GM19463 (cell line): ENCODE measurements at regions not wholly inside any gene's neighbourhood (a gene's known extent, or its start where the extent isn't known, plus 50 kb on each side); places are given as distances from the start of the nearest gene placed in this dataset.

Experiments
- ATAC-seq: cut with Tn5 transposase; IDR thresholded peaks from one replicate; pipeline ENCODE4 v1.9.1; 2021; ENCODE audit warnings: mild to moderate bottlenecking, moderate library complexity; ENCODE audit not compliant: unreplicated experiment

- ATAC-seq: no peak
Observed at GRCh38 chr12:82054566-82054965, 295.4 kb upstream of the PPFIA2 start.

GRCh38 chr12:82047446-82047845 is 288.3 kb upstream of the PPFIA2 start:
- ATAC-seq: no peak

DNA sequence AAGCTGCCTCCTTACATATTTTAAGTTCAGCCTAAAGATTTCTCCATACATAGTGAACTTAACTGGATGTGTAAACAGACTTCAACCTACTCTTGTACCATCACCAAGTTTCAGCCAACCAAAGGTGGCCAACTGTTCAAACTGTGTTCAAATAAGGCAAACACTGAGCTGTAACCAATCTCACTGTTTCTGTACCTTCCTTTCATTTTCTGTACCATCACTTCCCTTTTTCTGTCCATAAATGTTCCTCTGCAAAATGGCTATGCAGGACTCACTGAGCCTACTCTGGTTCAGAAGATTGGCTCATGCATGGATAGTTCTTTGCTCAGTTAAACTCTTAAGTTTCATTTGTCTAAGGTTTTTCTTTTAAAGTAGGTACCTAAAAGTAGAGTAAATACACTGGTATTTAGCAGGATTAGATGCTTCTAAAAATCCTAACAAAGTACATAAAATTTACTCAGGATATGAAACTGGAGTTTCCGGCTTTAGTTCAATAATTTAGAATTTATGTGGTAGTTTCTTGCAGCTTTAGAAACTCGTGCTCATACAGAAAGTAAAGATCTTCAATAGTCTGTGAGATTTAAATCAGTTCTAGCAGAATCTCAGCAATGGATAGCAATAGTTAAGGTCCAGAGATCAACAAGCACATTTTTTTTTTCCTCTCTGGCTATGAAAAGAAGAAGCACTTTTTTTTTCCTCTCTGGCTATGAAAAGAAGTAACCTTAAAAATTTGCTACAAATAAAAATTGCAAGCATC is 282.0 kb upstream of the PPFIA2 start:
- ATAC-seq: peak; percentile 84

- no peak for ATAC-seq
Observed at GRCh38 chr12:82034769-82035168, 275.6 kb upstream of the PPFIA2 start.

GRCh38 chr12:82029936-82030335 is 270.8 kb upstream of the PPFIA2 start:
- ATAC-seq: no peak

- no peak for ATAC-seq
Observed at GRCh38 chr12:82028772-82029171, 269.6 kb upstream of the PPFIA2 start.

DNA sequence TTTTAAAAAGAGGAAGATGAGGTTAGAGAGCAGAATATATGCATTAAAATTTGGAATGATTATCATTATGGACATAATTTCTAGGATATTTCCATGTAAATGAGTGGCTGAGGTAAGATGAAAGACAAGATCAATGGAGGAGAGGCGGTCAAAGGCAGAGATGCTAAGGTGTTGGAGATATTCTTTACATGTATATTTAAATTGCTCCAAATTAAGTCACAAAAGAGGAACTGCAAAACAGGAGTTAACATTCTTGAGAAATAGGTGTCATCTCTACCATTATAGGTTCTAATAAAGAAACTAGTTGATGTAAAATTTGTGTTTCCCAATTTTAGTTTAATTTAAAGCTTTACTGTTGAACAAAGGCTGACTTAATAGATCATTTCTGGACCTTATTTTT is 268.5 kb upstream of the PPFIA2 start:
- peak; percentile 60 for ATAC-seq

GRCh38 chr12:82025462-82025861 is 266.3 kb upstream of the PPFIA2 start:
- ATAC-seq: no peak

- no peak for ATAC-seq
Observed at GRCh38 chr12:82019533-82019932, 260.4 kb upstream of the PPFIA2 start.

DNA sequence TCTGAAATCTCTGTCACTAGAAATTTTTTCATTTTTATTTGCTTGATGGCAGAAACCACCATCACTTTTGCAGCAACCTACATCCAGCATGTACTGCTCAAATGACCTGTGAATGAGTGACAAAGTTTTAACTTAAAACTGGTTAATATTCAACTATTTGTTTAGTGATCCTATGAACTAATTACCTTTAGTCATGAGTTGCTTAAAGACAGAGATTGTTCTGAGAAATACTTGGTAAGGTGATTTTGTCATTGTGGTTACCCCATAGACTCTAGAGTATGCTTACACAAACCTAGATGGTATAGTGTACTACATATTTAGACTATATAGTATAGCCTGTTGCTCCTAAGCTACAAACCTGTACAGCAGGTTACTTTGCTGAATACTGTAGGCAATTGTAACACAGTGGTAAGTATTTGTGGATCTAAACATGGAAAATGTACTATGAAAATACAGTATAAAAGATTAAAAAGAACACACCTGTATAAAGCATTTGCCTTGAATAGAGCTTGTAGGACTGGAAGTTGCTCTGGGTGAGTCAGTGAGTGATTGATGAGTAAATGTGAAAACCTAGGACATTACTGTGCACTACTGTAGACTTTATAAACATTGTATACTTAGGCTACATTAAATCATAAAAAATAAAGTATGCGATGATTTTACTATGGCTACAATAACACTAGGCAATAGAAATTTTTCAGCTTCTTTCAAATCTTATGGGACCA is 256.6 kb upstream of the PPFIA2 start:
- ATAC-seq: peak; percentile 96

- no peak for ATAC-seq
Observed at GRCh38 chr12:82012176-82012575, 253.0 kb upstream of the PPFIA2 start.

- no peak for ATAC-seq
Observed at GRCh38 chr12:82009524-82009923, 250.4 kb upstream of the PPFIA2 start.

- no peak for ATAC-seq
Observed at GRCh38 chr12:82008251-82008650, 249.1 kb upstream of the PPFIA2 start.

DNA sequence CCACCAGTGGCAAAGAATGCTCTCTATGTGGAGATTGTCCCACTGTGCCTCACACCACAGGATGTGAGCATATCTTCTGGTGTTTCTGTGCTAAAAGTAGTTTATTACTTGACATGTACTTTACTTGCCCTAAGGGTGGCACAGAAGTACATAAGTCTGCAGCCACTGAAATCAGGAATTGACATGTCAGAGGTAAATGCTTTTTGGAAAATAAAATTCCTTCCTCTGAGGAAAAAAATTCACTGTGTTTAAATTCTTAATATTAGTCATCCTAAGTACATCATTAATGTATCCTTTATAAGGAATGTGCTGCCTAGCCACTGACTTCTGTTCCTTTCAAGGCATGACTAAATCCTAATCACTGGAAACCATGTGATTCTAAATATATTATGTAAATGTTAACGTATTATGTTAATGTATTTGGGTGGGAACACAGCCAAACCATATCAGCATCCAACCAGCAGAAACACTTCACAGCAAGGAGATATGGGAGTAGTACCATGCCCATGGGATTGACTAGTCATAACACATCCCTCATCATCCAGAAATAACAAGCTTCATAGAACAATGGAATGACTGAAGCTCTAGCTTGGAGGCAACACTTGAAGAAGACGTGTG is 239.7 kb upstream of the PPFIA2 start:
- no peak for ATAC-seq

DNA sequence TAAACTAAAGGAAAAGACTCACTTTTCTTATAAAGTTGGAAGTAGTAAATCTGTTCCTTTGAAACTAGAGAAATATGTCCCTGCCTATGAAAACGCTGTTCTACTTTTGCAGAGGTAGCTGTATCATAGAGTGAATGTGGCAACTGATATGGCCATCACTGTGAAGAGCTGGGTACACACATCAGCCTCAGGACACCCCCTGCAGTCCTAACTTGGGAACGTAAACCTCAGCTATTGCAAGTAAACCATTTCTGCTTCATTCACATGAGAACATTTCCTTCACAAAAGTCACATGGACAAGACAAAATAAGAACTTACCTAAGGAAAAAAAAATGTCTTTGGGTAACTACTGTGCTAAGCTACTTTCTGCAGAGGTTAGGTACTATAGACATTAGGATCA is 233.3 kb upstream of the PPFIA2 start:
- peak; percentile 84 for ATAC-seq

GRCh38 chr12:81991868-81992267 is 232.7 kb upstream of the PPFIA2 start:
- no peak for ATAC-seq

- ATAC-seq: no peak
Observed at GRCh38 chr12:81988362-81988761, 229.2 kb upstream of the PPFIA2 start.

- no peak for ATAC-seq
Observed at GRCh38 chr12:81987371-81987770, 228.2 kb upstream of the PPFIA2 start.

- no peak for ATAC-seq
Observed at GRCh38 chr12:81976661-81977060, 217.5 kb upstream of the PPFIA2 start.

DNA sequence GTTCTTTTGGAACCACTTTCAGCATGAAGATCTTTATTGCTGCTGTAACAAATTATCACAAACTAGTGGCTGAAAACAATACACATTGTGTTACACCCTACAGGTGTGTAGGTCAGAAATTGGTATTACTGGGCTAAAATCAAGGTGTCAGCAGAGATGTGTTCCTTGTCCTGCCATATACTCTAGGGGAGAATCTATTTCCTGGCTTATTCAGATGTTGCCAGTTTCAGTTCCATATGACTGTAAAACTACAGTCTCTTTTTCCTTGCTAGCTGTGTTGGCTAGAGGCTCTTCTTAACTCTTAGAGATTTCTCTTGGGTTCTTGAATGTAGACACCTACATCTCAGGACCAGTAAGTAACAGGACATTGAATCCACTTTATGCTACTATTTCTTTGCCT is 215.6 kb upstream of the PPFIA2 start:
- peak; percentile 80 for ATAC-seq

- ATAC-seq: no peak
Observed at GRCh38 chr12:81968421-81968820, 209.3 kb upstream of the PPFIA2 start.

GRCh38 chr12:81963636-81964035 is 204.5 kb upstream of the PPFIA2 start:
- ATAC-seq: no peak
